Testis (tissue), 2 donors: ENCODE measurements at regions not wholly inside any gene's neighbourhood (a gene's known extent, or its start where the extent isn't known, plus 50 kb on each side); places are given as distances from the start of the nearest gene placed in this dataset.

Experiments used
- POLR2A ChIP-seq: fragments of 450-650 bp; IDR thresholded peaks from one replicate; pipeline ENCODE4 v1.6.1; 2017; ENCODE audit warnings: antibody characterized with exemption, mild to moderate bottlenecking, moderate library complexity
- TF ChIP-seq, protein P1 (sequence below), 3 experiments: fragments of 450-650 bp in 2 of 3; fragments of 200-600 bp in 1 of 3; sonication (generic) in 1 of 3; IDR thresholded peaks; one replicate each; pipeline ENCODE4 v1.5.1; 2016 to 2019; ENCODE audit warnings: antibody characterized with exemption in 3 of 3, mild to moderate bottlenecking in 2 of 3, moderate library complexity in 1 of 3

- TF ChIP-seq, protein P1, sequence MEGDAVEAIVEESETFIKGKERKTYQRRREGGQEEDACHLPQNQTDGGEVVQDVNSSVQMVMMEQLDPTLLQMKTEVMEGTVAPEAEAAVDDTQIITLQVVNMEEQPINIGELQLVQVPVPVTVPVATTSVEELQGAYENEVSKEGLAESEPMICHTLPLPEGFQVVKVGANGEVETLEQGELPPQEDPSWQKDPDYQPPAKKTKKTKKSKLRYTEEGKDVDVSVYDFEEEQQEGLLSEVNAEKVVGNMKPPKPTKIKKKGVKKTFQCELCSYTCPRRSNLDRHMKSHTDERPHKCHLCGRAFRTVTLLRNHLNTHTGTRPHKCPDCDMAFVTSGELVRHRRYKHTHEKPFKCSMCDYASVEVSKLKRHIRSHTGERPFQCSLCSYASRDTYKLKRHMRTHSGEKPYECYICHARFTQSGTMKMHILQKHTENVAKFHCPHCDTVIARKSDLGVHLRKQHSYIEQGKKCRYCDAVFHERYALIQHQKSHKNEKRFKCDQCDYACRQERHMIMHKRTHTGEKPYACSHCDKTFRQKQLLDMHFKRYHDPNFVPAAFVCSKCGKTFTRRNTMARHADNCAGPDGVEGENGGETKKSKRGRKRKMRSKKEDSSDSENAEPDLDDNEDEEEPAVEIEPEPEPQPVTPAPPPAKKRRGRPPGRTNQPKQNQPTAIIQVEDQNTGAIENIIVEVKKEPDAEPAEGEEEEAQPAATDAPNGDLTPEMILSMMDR (IDR thresholded peaks at IDR 0.05), result no peak
- no peak for TF ChIP-seq POLR2A
These were observed 198.2 kb downstream of the SIPA1L2 start for GRCh38 chr1:232431748-232432147.
